GM19099 (cell line): ENCODE measurements at regions not wholly inside any gene's neighbourhood (a gene's known extent, or its start where the extent isn't known, plus 50 kb on each side); places are given as distances from the start of the nearest gene placed in this dataset.

ENCODE experiments used
- POLR2A ChIP-seq: IDR thresholded peaks from 3 replicates; pipeline ENCODE4 v1.6.1; 2011; ENCODE audit warnings: low read depth; ENCODE audit not compliant: insufficient read length; ENCODE audit errors: extremely low read depth

GRCh38 chr10:3700531-3701076 is 84.4 kb downstream of the KLF6 start:
- no peak for TF ChIP-seq POLR2A

GRCh38 chr10:3699916-3700315 is 85.1 kb downstream of the KLF6 start:
- TF ChIP-seq POLR2A = no peak

- no peak for TF ChIP-seq POLR2A
Measured at GRCh38 chr10:3698312-3698711, 86.7 kb downstream of the KLF6 start.

GRCh38 chr10:3693698-3694080 is 91.3 kb downstream of the KLF6 start:
- TF ChIP-seq POLR2A = no peak

- no peak for TF ChIP-seq POLR2A
Measured at GRCh38 chr10:3693022-3693697, 91.8 kb downstream of the KLF6 start.

GRCh38 chr10:3692387-3692999 is 92.5 kb downstream of the KLF6 start:
- no peak for TF ChIP-seq POLR2A

GRCh38 chr10:3691482-3691881 is 93.5 kb downstream of the KLF6 start:
- no peak for TF ChIP-seq POLR2A

GRCh38 chr10:3689871-3690510 is 95.0 kb downstream of the KLF6 start:
- no peak for TF ChIP-seq POLR2A

- TF ChIP-seq POLR2A = no peak
Measured at GRCh38 chr10:3687510-3688081, 97.4 kb downstream of the KLF6 start.

- TF ChIP-seq POLR2A = no peak
Measured at GRCh38 chr10:3685384-3685783, 99.6 kb downstream of the KLF6 start.

GRCh38 chr10:3684891-3685290 is 100.1 kb downstream of the KLF6 start:
- TF ChIP-seq POLR2A = no peak

GRCh38 chr10:3683560-3683959 is 101.4 kb downstream of the KLF6 start:
- TF ChIP-seq POLR2A = no peak

GRCh38 chr10:3682745-3683144 is 102.3 kb downstream of the KLF6 start:
- TF ChIP-seq POLR2A = no peak

- TF ChIP-seq POLR2A = no peak
Measured at GRCh38 chr10:3681642-3682554, 103.1 kb downstream of the KLF6 start.
